Activated CD8-positive, alpha-beta T cell treated with anti-CD3 and anti-CD28 coated beads for 36 hours (primary cell): ENCODE measurements at regions not wholly inside any gene's neighbourhood (a gene's known extent, or its start where the extent isn't known, plus 50 kb on each side); places are given as distances from the start of the nearest gene placed in this dataset.
"Not testable (repeated sequence)": the region's sequence is repeated elsewhere in the genome, so short reads cannot be mapped to it uniquely, and the experiment has no call there.

ENCODE experiments used
- ATAC-seq: fragments of 200-7000 bp; cut with Tn5 transposase; one replicate; pipeline ENCODE4 v1.10.0; 2021; ENCODE audit warnings: mild to moderate bottlenecking, moderate library complexity
- CTCF ChIA-PET: fragments of 350-600 bp; sonication (Branson Sonifier 250); formaldehyde crosslinking; loops from one replicate; lab custom pipeline; 2021; ENCODE audit warnings: antibody characterized with exemption; lab: Charles Lee
- POLR2A ChIA-PET: fragments of 350-600 bp; sonication (Branson Sonifier 250); formaldehyde crosslinking; loops from one replicate; lab custom pipeline; 2021; ENCODE audit warnings: antibody characterized with exemption; lab: Charles Lee
- DNase-seq: peaks from one replicate; pipeline ENCODE4 v3.0.0-alpha.2; 2020
- H3K27ac Mint-ChIP-seq: one replicate; pipeline ENCODE4 v1.8.0; 2021; ENCODE audit warnings: mild to moderate bottlenecking, mixed read lengths
- H3K27me3 Mint-ChIP-seq: one replicate; pipeline ENCODE4 v1.8.0; 2021; ENCODE audit warnings: mixed read lengths
- H3K36me3 Mint-ChIP-seq: one replicate; pipeline ENCODE4 v1.8.0; 2021; ENCODE audit warnings: low read depth, mixed read lengths
- H3K4me1 Mint-ChIP-seq: one replicate; pipeline ENCODE4 v1.8.0; 2021; ENCODE audit warnings: low read depth, mixed read lengths
- H3K4me3 Mint-ChIP-seq: one replicate; pipeline ENCODE4 v1.8.0; 2021; ENCODE audit warnings: mild to moderate bottlenecking, moderate library complexity, mixed read lengths
- H3K9me3 Mint-ChIP-seq: one replicate; pipeline ENCODE4 v1.8.0; 2021; ENCODE audit warnings: mixed read lengths
- intact Hi-C: fragments of 100-400 bp; cut with micrococcal nuclease; formaldehyde crosslinking; loops from one replicate; pipeline ENCODE4 v1.10.0; 2022
- TF ChIP-seq, protein P1 (sequence below): fragments of 200-600 bp; IDR thresholded peaks from one replicate; pipeline ENCODE4 v1.8.0; 2022; ENCODE audit warnings: antibody characterized with exemption, mild to moderate bottlenecking

- H3K27me3 Mint-ChIP-seq = no peaks in the 10 kb centered on the region
Observed at GRCh38 chr3:103210583-103210982, 775.8 kb downstream of the ZPLD1 start.

DNA sequence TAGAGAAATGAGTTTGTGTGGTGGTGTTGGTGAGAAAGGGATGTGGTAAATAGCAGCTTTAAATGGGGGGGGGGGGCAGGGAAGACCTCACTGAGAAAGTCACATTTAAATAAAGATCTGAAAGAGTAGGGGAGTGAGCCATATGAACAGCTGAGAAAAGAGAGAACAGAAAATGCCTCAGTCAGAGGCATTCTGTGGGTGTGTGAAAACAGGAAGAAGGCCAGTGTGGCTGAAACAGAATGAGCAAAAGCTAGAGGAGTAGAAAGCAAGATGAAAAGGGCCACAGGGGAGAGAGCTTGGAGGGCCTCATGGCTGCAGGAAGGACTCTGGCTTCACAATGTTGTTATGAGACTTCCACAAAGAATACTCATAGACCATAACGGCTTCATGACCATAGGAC lies 783.3 kb downstream of the ZPLD1 start:
- H3K4me3 Mint-ChIP-seq = no peak overlapping the region

More at GRCh38 chr3:103210583-103210982, 775.8 kb downstream of the ZPLD1 start:
- Mint-ChIP-seq H3K36me3 (no peaks in the 10 kb centered on the region), H3K9me3 (no peaks in the 10 kb centered on the region), H3K27ac (no peak overlapping the region), H3K4me3 (no peak overlapping the region), H3K4me1 (no peaks in the 10 kb centered on the region)
- intact Hi-C loops = no loop called here
- ChIA-PET POLR2A (interaction anchor here (0.9 kb wide), 1 partner anchor 11 kb away, joined by 3 read pairs; no protein-coding TSS in a partner anchor), CTCF (no interaction called here)
- TF ChIP-seq, protein P1, sequence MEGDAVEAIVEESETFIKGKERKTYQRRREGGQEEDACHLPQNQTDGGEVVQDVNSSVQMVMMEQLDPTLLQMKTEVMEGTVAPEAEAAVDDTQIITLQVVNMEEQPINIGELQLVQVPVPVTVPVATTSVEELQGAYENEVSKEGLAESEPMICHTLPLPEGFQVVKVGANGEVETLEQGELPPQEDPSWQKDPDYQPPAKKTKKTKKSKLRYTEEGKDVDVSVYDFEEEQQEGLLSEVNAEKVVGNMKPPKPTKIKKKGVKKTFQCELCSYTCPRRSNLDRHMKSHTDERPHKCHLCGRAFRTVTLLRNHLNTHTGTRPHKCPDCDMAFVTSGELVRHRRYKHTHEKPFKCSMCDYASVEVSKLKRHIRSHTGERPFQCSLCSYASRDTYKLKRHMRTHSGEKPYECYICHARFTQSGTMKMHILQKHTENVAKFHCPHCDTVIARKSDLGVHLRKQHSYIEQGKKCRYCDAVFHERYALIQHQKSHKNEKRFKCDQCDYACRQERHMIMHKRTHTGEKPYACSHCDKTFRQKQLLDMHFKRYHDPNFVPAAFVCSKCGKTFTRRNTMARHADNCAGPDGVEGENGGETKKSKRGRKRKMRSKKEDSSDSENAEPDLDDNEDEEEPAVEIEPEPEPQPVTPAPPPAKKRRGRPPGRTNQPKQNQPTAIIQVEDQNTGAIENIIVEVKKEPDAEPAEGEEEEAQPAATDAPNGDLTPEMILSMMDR = no peak
- ATAC-seq = no peak
- no peak for DNase-seq

DNA sequence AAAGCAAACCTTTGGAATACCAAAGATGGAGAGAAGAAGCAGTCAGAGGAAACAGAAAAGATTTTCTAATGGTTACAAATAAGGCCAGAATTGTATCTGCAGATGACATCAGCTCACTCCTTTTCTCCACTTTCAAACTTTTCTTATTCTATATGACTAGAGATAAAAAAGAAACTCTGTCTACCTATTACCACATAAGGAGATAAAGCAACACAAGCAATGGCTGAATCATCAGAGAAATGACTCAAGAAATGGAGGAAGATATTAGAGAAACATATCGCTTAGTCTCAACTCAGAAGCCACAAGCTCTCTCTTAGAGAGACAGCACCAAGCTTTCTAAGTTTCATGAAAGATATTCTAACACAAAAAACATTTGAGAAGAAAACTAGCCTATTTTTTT lies 784.0 kb downstream of the ZPLD1 start:
- intact Hi-C loops = no loop called here
- Mint-ChIP-seq H3K4me3 (no peak overlapping the region), H3K4me1 (no peaks in the 10 kb centered on the region), H3K36me3 (no peaks in the 10 kb centered on the region), H3K9me3 (no peaks in the 10 kb centered on the region), H3K27ac (no peak overlapping the region), H3K27me3 (no peaks in the 10 kb centered on the region)
- ATAC-seq = no peak
- CTCF ChIA-PET = no interaction called here
- TF ChIP-seq, protein P1 = no peak
- DNase-seq = no peak
- POLR2A ChIA-PET = no interaction called here

More for the DNA sequence above, 783.3 kb downstream of the ZPLD1 start:
- Mint-ChIP-seq H3K27me3 (no peaks in the 10 kb centered on the region), H3K4me1 (no peaks in the 10 kb centered on the region), H3K36me3 (no peaks in the 10 kb centered on the region), H3K9me3 (no peaks in the 10 kb centered on the region), H3K27ac (no peak overlapping the region)
- TF ChIP-seq, protein P1 = no peak
- ChIA-PET CTCF (no interaction called here), POLR2A (no interaction called here)
- no peak for DNase-seq
- intact Hi-C loops = no loop called here
- no peak for ATAC-seq

GRCh38 chr3:103227651-103228050 lies 792.8 kb downstream of the ZPLD1 start:
- DNase-seq = no peak
- no peak overlapping the region for H3K4me3 Mint-ChIP-seq
- ChIA-PET POLR2A (no interaction called here), CTCF (no interaction called here)
- H3K4me1 Mint-ChIP-seq = no peaks in the 10 kb centered on the region
- no peak for ATAC-seq
- intact Hi-C loops = no loop called here
- H3K9me3 Mint-ChIP-seq = peaks cover 4% of the 10 kb centered on the region
- H3K27me3 Mint-ChIP-seq = no peaks in the 10 kb centered on the region
- H3K36me3 Mint-ChIP-seq = no peaks in the 10 kb centered on the region
- H3K27ac Mint-ChIP-seq = no peak overlapping the region
- TF ChIP-seq, protein P1 = no peak

DNA sequence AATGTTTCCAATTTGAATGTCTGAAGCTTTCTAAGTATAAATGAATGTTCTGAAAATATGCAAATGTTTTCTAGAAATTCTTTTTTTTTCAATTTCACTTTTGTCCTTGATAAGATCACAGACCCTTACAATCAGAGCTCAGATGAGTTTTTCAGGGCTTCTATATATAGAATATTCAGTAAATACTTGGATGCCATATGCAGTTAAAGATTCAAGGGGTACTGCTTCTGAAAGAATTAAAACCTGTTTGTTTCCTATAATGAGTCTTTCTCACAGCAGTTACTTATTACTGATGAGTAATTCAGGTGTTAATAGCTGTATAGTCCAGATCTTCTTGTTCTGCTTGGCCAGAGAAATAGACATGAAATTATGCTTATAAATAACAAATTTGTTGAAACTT lies 812.6 kb downstream of the ZPLD1 start:
- DNase-seq (no peak), ATAC-seq (no peak)
- ChIA-PET CTCF (no interaction called here), POLR2A (no interaction called here)
- H3K4me3 Mint-ChIP-seq = no peak overlapping the region
- TF ChIP-seq, protein P1 = no peak
- peaks cover 5% of the 10 kb centered on the region for H3K9me3 Mint-ChIP-seq
- no peaks in the 10 kb centered on the region for H3K4me1 Mint-ChIP-seq
- intact Hi-C loops = no loop called here
- H3K36me3 Mint-ChIP-seq = no peaks in the 10 kb centered on the region
- no peaks in the 10 kb centered on the region for H3K27me3 Mint-ChIP-seq
- no peak overlapping the region for H3K27ac Mint-ChIP-seq

DNA sequence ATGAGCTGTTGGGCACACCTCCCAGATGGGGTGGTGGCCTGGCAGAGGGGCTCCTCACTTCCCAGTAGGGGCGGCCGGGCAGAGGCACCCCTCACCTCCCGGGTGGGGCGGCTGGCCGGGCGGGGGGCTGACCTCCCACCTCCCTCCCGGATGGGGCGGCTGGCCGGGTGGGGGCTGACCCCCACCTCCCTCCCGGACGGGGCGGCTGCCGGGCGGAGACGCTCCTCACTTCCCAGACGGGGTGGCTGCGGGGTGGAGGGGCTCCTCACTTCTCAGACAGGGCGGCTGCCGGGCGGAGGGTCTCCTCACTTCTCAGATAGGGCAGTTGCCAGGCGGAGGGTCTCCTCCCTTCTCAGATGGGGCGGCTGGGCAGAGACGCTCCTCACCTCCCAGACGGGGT lies 820.0 kb downstream of the ZPLD1 start:
- H3K9me3 Mint-ChIP-seq, H3K27ac Mint-ChIP-seq, intact Hi-C loops, POLR2A ChIA-PET, DNase-seq, H3K4me3 Mint-ChIP-seq, H3K4me1 Mint-ChIP-seq, H3K36me3 Mint-ChIP-seq, CTCF ChIA-PET, ATAC-seq, H3K27me3 Mint-ChIP-seq: not testable (repeated sequence)
